HG03342 (cell line): ENCODE measurements at regions not wholly inside any gene's neighbourhood (a gene's known extent, or its start where the extent isn't known, plus 50 kb on each side); places are given as distances from the start of the nearest gene placed in this dataset.
"Not testable (repeated sequence)": the region's sequence is repeated elsewhere in the genome, so short reads cannot be mapped to it uniquely, and the experiment has no call there.

Experiments used
- ATAC-seq: cut with Tn5 transposase; IDR thresholded peaks from one replicate; pipeline ENCODE4 v1.9.1; 2021; ENCODE audit warnings: mild to moderate bottlenecking, moderate library complexity; ENCODE audit not compliant: unreplicated experiment

DNA sequence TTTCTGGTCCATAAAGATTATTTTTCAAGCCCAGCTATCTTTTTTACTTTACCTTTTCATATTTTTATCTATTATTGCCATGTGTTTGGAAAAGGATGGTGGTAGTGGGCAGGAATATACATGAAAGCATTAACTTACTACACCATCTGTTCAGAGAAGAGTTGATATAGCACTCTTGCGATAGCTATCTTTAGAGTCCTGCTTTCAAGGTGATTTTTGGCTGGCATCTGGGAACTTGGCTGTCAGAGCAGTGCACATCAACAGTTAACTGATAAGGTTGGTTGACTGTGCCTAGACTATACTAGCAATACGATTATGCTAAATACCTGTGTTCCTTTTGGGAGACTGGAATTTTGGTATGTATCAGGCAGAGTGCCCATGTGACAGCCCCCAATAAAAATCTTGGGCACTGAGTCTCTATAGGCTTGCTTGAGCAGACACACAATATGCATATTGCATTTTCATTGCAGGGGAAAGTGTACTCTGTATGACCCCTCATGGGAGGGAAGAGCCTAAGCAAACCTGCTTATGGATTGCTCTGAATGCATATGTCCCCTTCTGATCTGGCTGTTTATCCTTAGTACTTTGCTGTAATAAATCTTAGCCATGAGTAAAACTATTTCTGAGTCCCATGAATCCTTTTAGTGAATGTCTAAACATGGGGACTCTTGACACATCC, 227.6 kb upstream of the C9orf72 start:
- ATAC-seq = no peak

DNA sequence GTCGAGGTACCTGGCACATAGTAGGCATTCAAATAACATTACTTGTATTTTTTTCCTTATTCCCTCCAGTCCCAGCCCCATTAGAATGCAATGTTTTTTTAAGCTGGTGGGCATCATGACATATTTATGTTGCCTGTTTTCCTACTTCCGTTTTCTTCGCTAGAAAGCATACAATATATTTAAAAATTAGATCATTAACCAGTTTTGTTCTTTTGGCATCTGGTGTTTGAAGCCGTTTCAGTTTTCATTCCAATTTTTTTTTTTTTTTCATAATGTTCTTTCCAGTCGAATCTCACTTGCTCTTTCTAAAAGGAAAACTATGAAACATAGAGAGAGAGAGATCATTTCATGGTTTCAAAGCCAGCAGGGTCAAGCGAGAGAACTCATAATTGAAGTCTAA, 228.3 kb upstream of the C9orf72 start:
- no peak for ATAC-seq

DNA sequence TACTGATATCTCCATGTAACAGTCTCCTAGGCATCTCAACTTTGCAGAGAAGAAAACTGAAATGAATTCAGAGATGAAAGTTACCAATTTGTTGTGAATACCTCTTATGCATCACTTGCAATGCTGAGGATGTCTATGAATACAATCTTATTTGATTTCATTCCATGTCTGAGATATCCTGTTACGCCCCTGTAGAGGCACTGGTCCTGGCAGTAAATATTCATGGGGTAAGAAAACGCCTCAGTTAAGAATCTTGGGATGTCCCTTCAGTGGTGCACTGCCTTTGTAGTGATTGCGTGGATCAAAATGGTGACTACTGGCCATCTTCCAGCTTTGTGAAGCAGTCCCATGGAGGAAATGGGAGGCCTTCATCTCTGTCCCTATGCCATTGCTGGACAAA, 229.1 kb upstream of the C9orf72 start:
- ATAC-seq = no peak

DNA sequence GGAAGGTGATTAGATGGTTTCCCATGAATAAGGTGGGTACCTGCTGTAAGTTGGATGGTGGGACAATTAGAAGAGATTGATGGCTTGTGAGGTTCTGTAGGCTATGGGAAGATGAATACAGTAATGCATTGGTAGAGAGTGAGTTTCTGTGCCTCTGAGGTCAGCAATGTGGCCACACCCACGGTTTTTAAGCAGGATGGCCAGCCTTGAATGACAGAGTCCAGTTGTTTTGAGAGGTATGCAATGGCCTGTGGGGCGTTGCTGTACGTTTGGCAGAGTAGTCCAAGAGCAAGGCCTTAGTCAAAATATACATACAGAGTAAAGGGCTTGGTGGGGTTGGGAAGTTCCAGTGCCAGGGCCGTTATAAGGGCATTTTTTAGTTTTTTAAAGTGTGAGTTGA, 235.6 kb upstream of the C9orf72 start:
- no peak for ATAC-seq

DNA sequence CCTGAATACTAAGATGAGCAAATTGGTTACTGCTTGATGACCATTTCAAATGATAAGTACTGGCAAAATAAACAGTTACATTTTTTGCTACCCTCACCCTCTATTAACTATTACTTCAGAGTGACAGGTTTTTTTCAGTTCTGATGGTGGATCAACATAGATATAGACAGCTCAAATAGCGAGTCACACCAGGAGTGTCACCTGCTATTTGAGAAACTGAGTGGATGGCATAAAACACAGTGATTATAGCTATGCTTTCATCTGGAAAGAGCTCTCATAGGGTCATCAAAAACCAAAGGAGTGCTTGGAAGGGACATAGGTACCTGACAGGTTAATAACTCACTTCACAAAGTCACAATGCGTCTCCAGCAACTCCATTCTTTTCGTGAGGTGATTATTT, 244.5 kb upstream of the C9orf72 start:
- ATAC-seq = no peak

DNA sequence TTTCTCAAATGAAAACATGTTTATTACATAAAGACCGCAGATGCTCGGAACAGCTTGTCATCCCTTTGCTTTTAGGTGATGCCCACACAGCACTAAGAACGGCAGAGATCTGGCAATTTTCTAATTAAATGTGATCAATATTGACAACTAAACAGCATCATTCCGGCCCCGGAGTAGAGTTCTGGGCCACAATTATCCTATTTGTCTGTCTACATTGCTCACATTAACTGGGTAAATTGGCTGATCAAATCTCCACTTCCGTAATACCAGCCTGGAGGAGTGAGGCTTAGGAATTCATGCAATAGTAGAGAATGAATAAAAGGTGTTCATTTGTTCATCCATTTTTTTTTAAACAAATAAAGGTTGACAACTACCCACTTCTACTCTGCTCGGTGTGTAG, 245.1 kb upstream of the C9orf72 start:
- ATAC-seq = no peak

DNA sequence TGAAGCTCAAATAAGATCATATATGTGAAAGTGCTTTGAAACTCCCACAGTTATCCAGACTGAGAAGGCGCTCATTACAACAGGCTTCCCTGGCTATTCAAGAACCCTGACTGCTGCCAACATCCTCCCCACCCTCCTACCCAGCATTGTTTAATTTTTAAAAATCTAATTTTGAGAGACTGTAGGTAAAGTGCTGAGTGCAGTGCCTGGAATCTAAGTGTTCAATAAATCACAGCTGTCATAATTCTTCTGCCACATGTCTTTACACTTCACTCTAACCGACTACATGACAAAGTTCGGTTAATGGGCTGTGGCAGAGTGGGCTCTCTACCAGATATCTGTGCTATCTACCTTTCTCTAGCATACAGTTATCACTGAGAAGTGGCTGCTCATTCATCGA, 255.6 kb upstream of the C9orf72 start:
- no peak for ATAC-seq

DNA sequence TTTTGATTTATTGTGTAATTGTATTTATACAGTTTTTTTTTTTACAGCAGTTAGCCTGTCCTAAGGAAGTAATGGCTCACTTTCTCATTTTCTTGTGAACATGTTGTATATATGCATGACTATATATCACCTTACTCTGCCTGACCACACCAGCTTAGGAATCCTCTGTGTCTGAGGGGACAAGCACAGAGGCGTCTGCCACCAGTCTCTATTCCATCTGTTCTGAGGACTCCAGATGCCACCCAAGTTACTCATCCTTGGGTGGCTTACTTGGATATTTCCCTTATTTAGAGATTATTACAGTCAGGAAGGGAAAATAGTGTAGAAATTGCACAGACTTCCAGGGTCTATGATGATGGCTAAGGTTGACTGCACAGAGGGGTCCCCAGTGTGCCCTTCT, 256.3 kb upstream of the C9orf72 start:
- no peak for ATAC-seq

DNA sequence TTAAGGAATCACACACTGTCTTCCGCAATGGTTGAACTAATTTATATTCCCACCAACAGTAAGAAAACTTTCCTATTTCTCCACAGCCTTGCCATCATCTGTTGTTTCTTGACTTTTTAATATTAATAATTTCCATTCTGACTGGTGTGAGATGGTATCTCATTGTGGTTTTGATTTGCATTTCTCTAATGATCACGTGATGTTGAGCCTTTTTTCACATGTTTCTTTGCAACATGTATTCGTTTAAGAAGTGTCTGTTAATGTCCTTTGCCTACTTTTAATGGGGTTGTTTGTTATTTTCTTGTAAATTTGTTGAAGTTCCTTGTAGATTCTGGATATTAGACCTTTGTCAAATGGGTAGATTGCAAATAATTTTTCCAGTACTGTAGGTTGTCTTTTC, 258.8 kb upstream of the C9orf72 start:
- ATAC-seq = not testable (repeated sequence)

DNA sequence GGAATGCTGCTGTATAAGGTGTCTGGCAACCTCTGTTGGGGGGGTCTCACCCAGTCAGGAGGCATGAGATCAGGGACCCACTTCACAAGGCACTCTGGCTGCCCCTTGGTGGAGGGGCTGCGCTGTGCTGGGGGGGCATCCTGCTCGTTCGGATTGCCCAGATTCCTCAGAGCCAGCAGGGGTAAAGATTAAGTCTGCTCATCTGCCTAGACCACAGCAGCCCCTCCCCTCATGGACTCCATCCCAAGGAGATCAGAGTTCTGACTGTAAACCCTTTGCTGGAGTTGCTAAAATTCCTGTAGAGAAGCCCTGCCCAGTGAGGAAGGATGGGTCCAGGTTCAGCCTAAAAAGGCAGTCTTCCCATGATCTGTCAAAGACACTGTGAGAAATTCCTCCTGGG, 262.0 kb upstream of the C9orf72 start:
- no peak for ATAC-seq

DNA sequence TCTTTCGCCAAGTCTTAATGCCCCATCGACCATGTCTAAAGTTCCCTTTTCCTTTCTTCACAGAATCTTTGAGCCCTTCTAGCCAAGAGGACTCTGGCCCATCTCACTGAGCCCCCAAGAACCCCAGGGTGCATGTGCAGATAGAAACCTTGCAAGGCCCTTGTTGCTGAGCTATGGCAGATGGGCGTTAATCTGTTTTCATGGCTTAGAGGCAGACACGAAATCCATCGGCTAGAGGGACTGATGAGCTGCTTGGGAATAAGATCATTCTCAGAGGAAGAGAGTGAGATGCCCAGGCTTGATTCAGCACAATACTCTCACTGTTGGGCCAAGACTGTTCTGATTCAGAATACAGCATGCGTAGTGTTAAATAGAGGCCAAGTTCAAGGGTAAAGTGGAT, 262.5 kb upstream of the C9orf72 start:
- ATAC-seq = no peak

DNA sequence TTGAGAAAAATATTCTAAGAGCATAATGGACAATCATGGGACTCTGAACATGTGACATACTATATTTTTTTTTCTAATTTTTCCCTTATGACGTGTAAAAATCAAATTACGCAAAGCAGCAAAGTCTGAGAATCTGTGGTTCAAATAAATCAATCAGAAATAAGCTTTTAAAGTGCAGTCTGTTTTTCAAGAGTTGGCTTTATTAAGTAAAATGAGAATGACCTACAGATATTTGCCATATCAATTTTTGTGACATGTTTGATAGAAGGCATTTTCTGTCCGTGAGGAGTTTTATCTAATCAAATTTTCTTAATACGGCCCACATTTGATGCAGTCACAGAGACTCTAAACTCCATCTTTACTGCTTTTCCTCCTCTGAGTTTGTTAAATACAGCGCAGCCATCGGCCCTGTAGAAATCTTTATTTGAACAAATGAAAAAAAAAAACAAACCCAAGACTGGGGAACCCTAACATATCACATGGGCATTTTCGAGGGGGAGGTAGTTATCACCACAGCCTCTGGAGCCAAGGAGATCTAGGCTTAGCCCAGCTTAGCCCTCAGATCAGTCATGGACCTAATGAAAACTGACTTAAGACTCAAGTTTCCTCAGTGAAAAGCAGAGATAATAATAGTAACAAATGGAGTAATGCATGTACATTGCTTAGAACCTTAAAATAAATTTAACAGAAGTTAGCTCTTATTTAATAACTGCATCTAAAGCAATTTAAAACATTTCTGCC, 263.6 kb upstream of the C9orf72 start:
- no peak for ATAC-seq

DNA sequence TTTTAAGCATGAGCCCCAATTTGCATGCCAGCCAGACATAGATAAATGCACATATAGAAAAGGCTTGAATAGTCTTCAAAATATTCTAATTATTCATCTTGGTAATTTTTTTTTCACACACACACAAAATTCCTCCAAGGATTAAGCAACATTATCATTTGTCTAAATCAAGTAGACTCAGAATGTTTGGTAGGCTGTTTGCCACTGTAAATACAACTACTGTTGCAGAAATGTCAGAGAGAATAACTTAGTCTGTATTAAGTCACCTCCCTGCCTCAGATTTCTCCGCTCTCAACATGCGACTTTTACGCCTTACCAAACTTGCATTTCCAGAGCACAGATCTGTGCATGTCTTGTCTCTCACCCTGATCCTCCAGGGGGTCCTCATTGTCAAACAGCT, 265.6 kb upstream of the C9orf72 start:
- ATAC-seq = no peak

DNA sequence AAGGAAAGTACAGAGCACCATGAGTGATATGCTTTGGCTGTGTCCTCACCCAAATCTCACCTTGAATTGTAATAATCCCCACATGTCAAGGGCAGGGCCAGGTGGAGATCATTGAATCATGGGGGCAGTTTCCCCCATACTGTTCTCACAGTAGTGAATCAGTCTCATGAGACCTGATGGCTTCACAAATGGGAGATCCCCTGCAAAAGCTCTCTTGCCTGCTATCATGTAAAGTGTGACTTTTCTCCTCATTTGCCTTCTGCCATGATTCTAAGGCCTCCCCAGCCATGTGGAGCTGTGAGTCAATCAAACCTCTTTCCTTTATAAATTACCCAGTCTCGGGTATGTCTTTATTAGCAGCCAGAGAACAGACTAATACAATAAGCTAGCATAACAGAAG, 266.5 kb upstream of the C9orf72 start:
- not testable (repeated sequence) for ATAC-seq

DNA sequence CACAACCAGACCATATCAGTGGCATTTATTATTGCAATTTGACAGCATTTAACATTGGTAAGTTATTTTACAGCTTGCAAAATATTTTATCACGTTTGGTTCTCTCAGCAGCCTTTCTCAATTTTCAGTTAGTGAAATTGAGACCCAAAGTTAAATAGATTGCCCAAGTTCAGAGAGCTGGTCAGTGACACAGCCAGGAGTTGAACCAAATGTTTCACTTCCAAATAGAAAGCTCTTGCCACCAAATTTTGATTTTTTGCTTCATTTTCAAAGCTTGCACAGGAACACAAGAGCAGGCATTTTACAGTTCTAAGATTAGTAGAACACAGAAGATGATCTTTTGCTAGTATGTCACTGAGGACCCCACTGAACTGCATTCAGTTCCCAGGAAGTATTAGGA, 271.5 kb upstream of the C9orf72 start:
- ATAC-seq = no peak

DNA sequence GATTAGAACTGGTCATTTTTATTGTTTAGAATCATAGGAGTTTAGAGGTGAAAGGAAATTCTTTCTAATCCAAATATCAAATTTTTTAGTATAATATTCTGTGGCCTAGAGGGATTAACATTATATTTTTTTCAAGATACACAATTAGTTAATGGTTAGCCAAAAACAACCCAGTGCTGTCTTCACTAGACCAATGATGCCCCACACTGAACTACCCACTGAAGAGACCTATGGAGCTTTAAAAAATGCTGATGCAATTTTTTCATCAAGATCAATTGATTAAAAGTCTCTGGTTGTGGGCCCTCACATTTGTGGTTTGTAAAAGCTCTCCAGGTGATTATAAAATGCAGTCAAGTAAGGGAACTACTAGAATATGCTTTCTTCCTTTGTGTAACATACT, 274.1 kb upstream of the C9orf72 start:
- no peak for ATAC-seq

DNA sequence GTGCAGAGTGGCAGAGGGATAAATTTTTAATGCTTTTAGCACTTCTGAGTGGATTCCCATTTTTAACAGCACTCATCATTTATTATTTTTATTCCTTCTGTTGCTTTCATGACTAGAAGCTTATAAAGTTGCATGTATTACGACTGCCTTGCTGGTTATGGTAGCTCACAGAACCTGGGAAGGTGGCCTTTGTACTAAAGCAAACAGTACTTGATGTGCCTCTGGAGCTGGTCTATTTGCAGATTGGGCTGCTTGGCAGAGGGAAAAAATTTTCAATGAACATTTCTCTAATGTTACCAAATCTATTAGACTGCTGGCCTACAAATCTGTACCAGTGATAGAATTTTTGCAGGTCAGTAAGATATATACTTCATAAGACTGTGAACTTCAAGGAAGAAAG, 274.5 kb upstream of the C9orf72 start:
- ATAC-seq = no peak

DNA sequence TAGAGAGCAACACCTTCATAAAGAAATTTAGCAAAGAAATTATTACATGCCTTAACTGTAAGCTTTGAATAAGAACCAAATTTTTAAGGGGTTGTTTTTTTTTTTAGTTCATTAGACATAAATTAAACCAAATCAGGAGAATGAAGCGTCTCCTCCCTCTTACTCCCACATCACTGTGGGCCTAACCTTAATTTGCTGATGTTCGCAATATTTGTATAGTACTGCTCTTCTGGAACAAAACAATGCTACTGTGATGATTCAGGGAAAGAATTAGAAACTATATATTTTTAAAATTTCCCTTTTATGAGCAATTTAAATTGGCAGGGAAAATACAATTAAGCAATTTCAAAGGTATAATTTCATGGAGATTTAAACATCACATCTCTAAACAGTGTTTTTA, 275.0 kb upstream of the C9orf72 start:
- ATAC-seq = no peak

DNA sequence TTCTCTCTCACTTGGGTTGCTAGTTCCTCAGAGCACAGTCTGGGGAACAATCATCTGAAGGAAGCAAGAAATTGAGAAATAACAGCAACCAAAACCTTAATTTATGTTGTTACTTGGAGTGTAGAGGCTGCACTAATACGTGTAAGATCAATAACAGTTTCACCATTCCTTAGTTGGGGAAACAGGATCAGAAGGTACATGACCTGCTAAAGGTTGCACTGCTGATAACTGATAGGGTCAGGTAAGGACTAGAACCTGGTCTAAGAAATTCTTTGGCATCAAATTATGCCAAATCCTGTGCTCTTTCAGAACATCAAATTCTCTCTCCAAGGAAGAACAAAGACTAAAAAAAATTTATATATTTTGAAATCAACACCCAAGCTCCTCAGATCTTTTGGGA, 278.6 kb upstream of the C9orf72 start:
- ATAC-seq = no peak

DNA sequence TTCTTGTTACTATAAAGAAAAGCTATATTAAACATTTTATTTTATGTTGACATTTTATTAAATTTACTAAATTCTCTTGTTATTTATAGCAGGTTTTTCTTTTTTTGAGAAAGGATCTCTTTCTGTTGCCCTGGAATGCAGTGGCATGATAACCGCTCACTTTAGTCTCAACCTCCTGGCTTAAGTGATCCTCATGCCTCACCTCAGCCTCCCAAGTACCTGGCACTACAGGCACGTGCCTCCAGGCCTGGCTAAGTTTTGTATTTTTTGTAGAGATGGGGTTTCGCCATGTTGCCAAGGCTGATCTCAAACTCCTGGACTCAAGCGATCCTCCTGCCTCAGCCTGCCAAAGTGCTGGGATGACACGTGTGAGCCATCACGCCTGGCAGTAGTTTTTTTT, 280.2 kb upstream of the C9orf72 start:
- no peak for ATAC-seq

DNA sequence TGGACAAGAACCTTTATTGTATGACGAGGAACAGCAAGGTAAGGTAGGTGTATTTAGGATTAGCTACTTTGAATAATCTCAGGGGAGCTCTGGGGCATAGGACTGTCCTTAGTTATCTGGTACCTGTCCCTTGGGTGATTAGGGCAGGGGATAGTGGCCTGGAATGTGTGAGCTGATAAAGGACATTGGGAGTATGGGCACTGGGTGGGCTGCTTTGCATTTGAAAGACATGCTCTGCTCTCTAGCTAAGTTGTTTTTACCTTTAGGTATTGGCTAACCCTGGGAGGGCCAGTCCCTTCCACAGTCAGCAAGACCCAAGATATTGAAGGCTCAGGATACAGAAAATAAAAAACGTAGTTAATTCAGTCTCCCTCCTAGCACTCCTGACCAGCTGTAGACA, 282.8 kb upstream of the C9orf72 start:
- ATAC-seq = no peak

DNA sequence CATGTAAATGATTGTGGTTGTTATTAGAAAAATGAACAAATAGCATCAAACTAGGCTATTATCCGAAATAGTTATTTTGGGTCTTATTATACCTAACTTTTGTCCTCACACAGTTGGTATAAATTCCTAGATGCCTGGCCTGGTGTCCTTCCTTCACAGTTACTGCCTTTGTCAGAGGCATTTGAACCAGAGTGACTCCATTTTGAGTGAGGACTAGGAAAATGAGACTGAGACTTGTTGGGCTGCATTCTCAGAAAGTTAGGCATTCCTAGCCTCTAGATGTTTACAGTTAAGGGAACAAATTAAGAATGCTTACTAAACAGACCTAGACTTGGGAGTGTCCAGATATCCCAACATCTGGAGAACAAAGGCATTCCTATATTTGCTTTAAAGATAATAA, 283.5 kb upstream of the C9orf72 start:
- no peak for ATAC-seq

DNA sequence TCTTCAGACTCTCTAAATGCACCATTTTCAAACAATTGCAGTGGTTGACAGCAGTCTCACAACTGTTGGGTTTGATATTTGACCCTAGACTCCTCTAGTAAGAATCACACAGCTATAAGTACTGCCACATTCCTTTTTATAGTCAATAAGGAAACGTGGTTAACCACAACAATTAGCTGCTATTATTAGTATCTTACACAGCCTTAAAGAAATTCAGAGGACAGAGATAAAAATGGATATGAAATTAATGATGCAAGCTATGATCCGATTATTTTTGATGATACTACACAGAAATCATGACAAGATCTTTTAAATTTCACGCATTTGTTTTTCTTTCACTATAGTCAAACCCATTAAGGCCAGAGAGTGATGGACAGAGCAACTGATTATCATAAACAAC, 288.6 kb upstream of the C9orf72 start:
- ATAC-seq = no peak
